IMR-90 (cell line): ENCODE measurements at regions not wholly inside any gene's neighbourhood (a gene's known extent, or its start where the extent isn't known, plus 50 kb on each side); places are given as distances from the start of the nearest gene placed in this dataset.

ENCODE experiments used
- ATAC-seq: fragments of 200-7000 bp; cut with Tn5 transposase; 2 replicates; pipeline ENCODE4 v1.9.1; 2020; ENCODE audit warnings: low read depth, mild to moderate bottlenecking, moderate library complexity
- BruUV-seq: library from RNA; stranded (reverse); fragments of 400-500 nt; replicated peaks from 2 replicates; lab custom pipeline; 2021; lab: Mats Ljungman, UMichigan
- CTCF ChIA-PET: fragments of 300-600 bp; formaldehyde crosslinking; extraction: SDS; loops from one replicate; lab custom pipeline; 2021; ENCODE audit warnings: antibody characterized with exemption; lab: Yijun Ruan, JAX
- POLR2A ChIA-PET: fragments of 300-600 bp; sonication (Branson Sonifier 250); formaldehyde crosslinking; loops from one replicate; lab custom pipeline; 2022; ENCODE audit warnings: antibody characterized with exemption; ENCODE audit not compliant: unreplicated experiment; lab: Charles Lee
- DNase-seq: peaks from one replicate; pipeline ENCODE4 v3.0.0; 2013
- H2AFZ ChIP-seq: replicated peaks from 2 replicates; pipeline ENCODE3; 2013; ENCODE audit warnings: low read length, mild to moderate bottlenecking; ENCODE audit not compliant: poor library complexity
- H2AK5ac ChIP-seq: 2 replicates; pipeline ENCODE4 v1.6.1; 2013; ENCODE audit warnings: low read depth, low read length, inconsistent platforms
- H2AK9ac ChIP-seq: replicated peaks from 2 replicates; pipeline ENCODE3; 2013; ENCODE audit warnings: mild to moderate bottlenecking, low read depth, low read length, moderate library complexity; ENCODE audit not compliant: poor library complexity
- H2BK120ac ChIP-seq: 2 replicates; pipeline ENCODE4 v1.6.1; 2013; ENCODE audit warnings: low read depth, low read length, inconsistent platforms
- H2BK15ac ChIP-seq: 3 replicates; pipeline ENCODE4 v1.6.1; 2013; ENCODE audit warnings: low read depth, low read length, inconsistent platforms
- H2BK20ac ChIP-seq: 2 replicates; pipeline ENCODE4 v1.6.1; 2013; ENCODE audit warnings: low read depth, mild to moderate bottlenecking, inconsistent platforms, low read length, moderate library complexity
- H2BK5ac ChIP-seq: 2 replicates; pipeline ENCODE4 v1.6.1; 2013; ENCODE audit warnings: mild to moderate bottlenecking, low read depth, low read length, inconsistent platforms; ENCODE audit not compliant: poor library complexity, severe bottlenecking
- H3K14ac ChIP-seq: replicated peaks from 2 replicates; pipeline ENCODE4 v1.6.1; 2013; ENCODE audit warnings: low read depth, low read length, inconsistent platforms
- H3K18ac ChIP-seq: 2 replicates; pipeline ENCODE4 v1.6.1; 2013; ENCODE audit warnings: low read depth, low read length, control low read depth
- H3K23ac ChIP-seq: 2 replicates; pipeline ENCODE4 v1.6.1; 2013; ENCODE audit warnings: low read depth, low read length, inconsistent platforms
- H3K27ac ChIP-seq: 2 replicates; pipeline ENCODE4 v1.5.1; 2013; ENCODE audit warnings: mild to moderate bottlenecking, control low read depth, low read length; ENCODE audit not compliant: insufficient read depth
- H3K27me3 ChIP-seq: 2 replicates; pipeline ENCODE4 v1.6.1; 2013; ENCODE audit warnings: low read length; ENCODE audit not compliant: control insufficient read depth, insufficient read depth
- H3K36me3 ChIP-seq: 2 replicates; pipeline ENCODE4 v1.6.1; 2013; ENCODE audit warnings: low read length, mixed read lengths; ENCODE audit not compliant: control insufficient read depth, insufficient read depth
- H3K4ac ChIP-seq: 2 replicates; pipeline ENCODE4 v1.6.1; 2013; ENCODE audit warnings: low read depth, low read length, inconsistent platforms
- H3K4me1 ChIP-seq: 2 replicates; pipeline ENCODE4 v1.6.1; 2013; ENCODE audit warnings: low read length, mixed read lengths; ENCODE audit not compliant: control insufficient read depth, insufficient read depth
- H3K4me2 ChIP-seq: 2 replicates; pipeline ENCODE4 v1.6.1; 2013; ENCODE audit warnings: low read depth, mild to moderate bottlenecking, control low read depth, low read length, moderate library complexity
- H3K4me3 ChIP-seq: 2 replicates; pipeline ENCODE4 v1.5.1; 2013; ENCODE audit warnings: low read depth, mild to moderate bottlenecking, control low read depth, low read length, moderate library complexity; ENCODE audit not compliant: insufficient read depth
- H3K56ac ChIP-seq: 2 replicates; pipeline ENCODE4 v1.6.1; 2013; ENCODE audit warnings: low read length, inconsistent platforms; ENCODE audit not compliant: insufficient read depth; ENCODE audit errors: extremely low read depth
- H3K79me1 ChIP-seq, 2 experiments: 2 replicates each; pipeline ENCODE4 v1.6.1; 2013; ENCODE audit warnings: low read length in 2 of 2, inconsistent platforms in 1 of 2, low read depth in 1 of 2
- H3K9ac ChIP-seq: 2 replicates; pipeline ENCODE4 v1.6.1; 2013; ENCODE audit warnings: low read depth, low read length, control low read depth
- H3K9me1 ChIP-seq: 2 replicates; pipeline ENCODE4 v1.6.1; 2013; ENCODE audit warnings: low read length, inconsistent platforms; ENCODE audit not compliant: insufficient read depth
- H3K9me3 ChIP-seq: 2 replicates; pipeline ENCODE4 v1.6.1; 2013; ENCODE audit warnings: low read length; ENCODE audit not compliant: control insufficient read depth, insufficient read depth
- H4K20me1 ChIP-seq: 2 replicates; pipeline ENCODE4 v1.6.1; 2013; ENCODE audit warnings: low read length, inconsistent platforms; ENCODE audit not compliant: insufficient read depth
- H4K5ac ChIP-seq: 2 replicates; pipeline ENCODE4 v1.6.1; 2013; ENCODE audit warnings: mild to moderate bottlenecking, low read depth, low read length, control low read depth
- H4K8ac ChIP-seq, 2 experiments: 2 replicates each; pipeline ENCODE4 v1.6.1; 2013; ENCODE audit warnings: low read depth in 2 of 2, low read length in 2 of 2, control low read depth in 1 of 2, inconsistent platforms in 1 of 2
- H4K91ac ChIP-seq: 2 replicates; pipeline ENCODE4 v1.6.1; 2013; ENCODE audit warnings: low read depth, low read length, inconsistent platforms; ENCODE audit not compliant: insufficient read depth
- CEBPB ChIP-seq: IDR thresholded peaks from 2 replicates; pipeline ENCODE4 v1.6.1; 2012; ENCODE audit warnings: low read depth, low read length, improper control_type of control experiment
- CHD1 ChIP-seq: IDR thresholded peaks from 2 replicates; pipeline ENCODE4 v1.6.1; 2012; ENCODE audit warnings: low read depth, low read length, improper control_type of control experiment
- MAFK ChIP-seq: IDR thresholded peaks from 2 replicates; pipeline ENCODE4 v1.6.1; 2012; ENCODE audit warnings: low read depth, low read length, improper control_type of control experiment
- NFE2L2 ChIP-seq: fragments of 150-350 bp; IDR thresholded peaks from 2 replicates; pipeline ENCODE4 v1.6.1; 2016; ENCODE audit warnings: low read depth, mild to moderate bottlenecking, low read length
- POLR2A ChIP-seq: IDR thresholded peaks from 2 replicates; pipeline ENCODE4 v1.6.1; 2012; ENCODE audit warnings: mild to moderate bottlenecking, low read depth, low read length
- RAD21 ChIP-seq: IDR thresholded peaks from 2 replicates; pipeline ENCODE4 v1.6.1; 2012; ENCODE audit warnings: low read length, improper control_type of control experiment
- RCOR1 ChIP-seq: IDR thresholded peaks from 2 replicates; pipeline ENCODE4 v1.6.1; 2012; ENCODE audit warnings: mild to moderate bottlenecking, low read length, improper control_type of control experiment; ENCODE audit not compliant: insufficient replicate concordance
- RFX5 ChIP-seq: IDR thresholded peaks from 2 replicates; pipeline ENCODE4 v1.8.0; 2012; ENCODE audit warnings: low read depth, mild to moderate bottlenecking, low read length, moderate library complexity
- SMC3 ChIP-seq: fragments of 150-350 bp; IDR thresholded peaks from 2 replicates; pipeline ENCODE4 v1.6.1; 2016; ENCODE audit warnings: low read depth, mild to moderate bottlenecking, antibody characterized with exemption, low read length, moderate library complexity
- USF2 ChIP-seq: fragments of 150-350 bp; IDR thresholded peaks from 2 replicates; pipeline ENCODE4 v1.6.1; 2017; ENCODE audit warnings: mild to moderate bottlenecking, antibody characterized with exemption, low read length, low read depth
- WGBS, 2 experiments: methylation state at CpG; one replicate each; pipeline versions ENCODE4 v1.1.5 to v1.1.7; 2013; ENCODE audit warnings: missing lambda C conversion rate in 2 of 2; ENCODE audit not compliant: insufficient read length in 1 of 2; ENCODE audit errors: extremely low coverage in 2 of 2; 5-methylcytosine and 5-hydroxymethylcytosine counted together
- dilution Hi-C: fragments of 300-500 bp; cut with HindIII; formaldehyde crosslinking; loops from one replicate; pipeline ENCODE4 v1.14.3; 2018; ENCODE audit warnings: low sequenced_read_pairs; ENCODE audit not compliant: unreplicated experiment
- in situ Hi-C: fragments of 300-500 bp; cut with MboI; formaldehyde crosslinking; loops from 3 replicates; pipeline ENCODE4 v1.14.3; 2019; ENCODE audit warnings: low sequenced_read_pairs, inconsistent platforms, mixed read lengths
- intact Hi-C: fragments of 100-400 bp; cut with micrococcal nuclease; formaldehyde crosslinking; loops from 2 replicates; pipeline ENCODE4 v1.10.0; 2022
- TF ChIP-seq, protein P1 (sequence below): fragments of 150-350 bp; IDR thresholded peaks from 2 replicates; pipeline ENCODE4 v1.6.1; 2016; ENCODE audit warnings: low read depth, mild to moderate bottlenecking, low read length, moderate library complexity, borderline replicate concordance

DNA sequence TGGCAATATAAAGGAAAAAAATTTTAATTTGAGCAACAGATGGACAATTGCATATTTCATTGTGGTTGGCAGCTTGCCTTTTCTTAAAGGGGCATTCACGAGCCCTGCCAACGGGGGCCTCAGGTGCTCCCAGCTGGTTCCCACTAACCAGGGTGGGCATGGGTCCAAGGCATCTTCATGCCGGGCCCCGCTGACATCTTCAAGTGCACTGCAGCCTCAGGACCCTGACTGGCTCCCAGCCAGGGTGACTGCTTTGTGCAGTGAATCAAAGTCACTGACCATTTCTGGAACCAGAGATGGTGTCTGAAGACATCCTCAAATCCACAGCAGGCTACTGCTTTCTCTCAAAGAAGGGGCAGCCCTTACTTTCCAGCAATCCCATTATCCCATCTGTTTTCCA lies 275.2 kb upstream of the MGMT start:
- Histone ChIP-seq H4K5ac (no peak overlapping the region), H3K4me2 (no peak overlapping the region), H2BK15ac (no peak overlapping the region), H3K9ac (no peak overlapping the region), H2AK9ac (no peak overlapping the region), H3K27me3 (no peaks in the 10 kb centered on the region; the same call in 1 of the 2 replicates), H3K9me3 (peaks cover 9% of the 10 kb centered on the region), H4K20me1 (no peaks in the 10 kb centered on the region), H2AK5ac (no peak overlapping the region), H3K27ac (no peak overlapping the region), H3K36me3 (no peaks in the 10 kb centered on the region), H3K18ac (no peak overlapping the region), H3K56ac (no peak overlapping the region), H2BK5ac (no peak overlapping the region), H3K4me3 (no peak overlapping the region), H3K14ac (no peak overlapping the region), H3K4ac (no peak overlapping the region), H4K91ac (no peak overlapping the region), H2AFZ (no peak overlapping the region), H3K79me1 (no peaks in the 10 kb centered on the region), H3K23ac (no peak overlapping the region), H2BK20ac (no peak overlapping the region), H2BK120ac (no peak overlapping the region), H3K4me1 (no peaks in the 10 kb centered on the region; the same call in 1 of the 2 replicates), H3K9me1 (no peaks in the 10 kb centered on the region), H4K8ac (no peak overlapping the region)
- no peak for ATAC-seq
- in situ Hi-C loops (no loop called here), dilution Hi-C loops (no loop called here), intact Hi-C loops (no loop called here)
- no TSS peak for BruUV-seq
- DNase-seq = no peak
- POLR2A ChIA-PET = no interaction called here
- WGBS, 2 experiments = 6% methylated on average over 3 of the region's 4 CpGs; no CpG with 5 or more reads in 1 of the 2 experiments
- TF ChIP-seq RAD21 (no peak), CHD1 (no peak), SMC3 (no peak), NFE2L2 (no peak), CEBPB (no peak), RFX5 (no peak), POLR2A (no peak), USF2 (no peak), RCOR1 (no peak), MAFK (no peak)
- TF ChIP-seq, protein P1, sequence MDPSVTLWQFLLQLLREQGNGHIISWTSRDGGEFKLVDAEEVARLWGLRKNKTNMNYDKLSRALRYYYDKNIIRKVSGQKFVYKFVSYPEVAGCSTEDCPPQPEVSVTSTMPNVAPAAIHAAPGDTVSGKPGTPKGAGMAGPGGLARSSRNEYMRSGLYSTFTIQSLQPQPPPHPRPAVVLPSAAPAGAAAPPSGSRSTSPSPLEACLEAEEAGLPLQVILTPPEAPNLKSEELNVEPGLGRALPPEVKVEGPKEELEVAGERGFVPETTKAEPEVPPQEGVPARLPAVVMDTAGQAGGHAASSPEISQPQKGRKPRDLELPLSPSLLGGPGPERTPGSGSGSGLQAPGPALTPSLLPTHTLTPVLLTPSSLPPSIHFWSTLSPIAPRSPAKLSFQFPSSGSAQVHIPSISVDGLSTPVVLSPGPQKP = no peak
- CTCF ChIA-PET = no interaction called here
